HFFc6 (cell line): ENCODE measurements at regions not wholly inside any gene's neighbourhood (a gene's known extent, or its start where the extent isn't known, plus 50 kb on each side); places are given as distances from the start of the nearest gene placed in this dataset.

Experiments
- DNase-seq: peaks from one replicate; pipeline ENCODE4 v3.0.0-alpha.2; 2018
- H3K27ac Mint-ChIP-seq: 2 replicates; pipeline ENCODE4 v1.8.0; 2020; ENCODE audit warnings: mild to moderate bottlenecking, mixed read lengths
- H3K27me3 Mint-ChIP-seq: 2 replicates; pipeline ENCODE4 v1.8.0; 2021; ENCODE audit warnings: mild to moderate bottlenecking, moderate library complexity, mixed read lengths; ENCODE audit not compliant: insufficient read depth
- H3K36me3 Mint-ChIP-seq: 2 replicates; pipeline ENCODE4 v1.8.0; 2021; ENCODE audit warnings: low read depth, mixed read lengths
- H3K4me1 Mint-ChIP-seq: 2 replicates; pipeline ENCODE4 v1.8.0; 2020; ENCODE audit warnings: low read depth, mixed read lengths
- H3K4me3 Mint-ChIP-seq: 2 replicates; pipeline ENCODE4 v1.8.0; 2020; ENCODE audit warnings: mild to moderate bottlenecking, moderate library complexity, mixed read lengths
- H3K9me3 Mint-ChIP-seq: 2 replicates; pipeline ENCODE4 v1.8.0; 2020; ENCODE audit warnings: mild to moderate bottlenecking, mixed read lengths
- TF ChIP-seq, protein P1 (sequence below): fragments of 200-600 bp; sonication (generic); IDR thresholded peaks from 2 replicates; pipeline ENCODE4 v1.5.0; 2021; ENCODE audit warnings: antibody characterized with exemption, mild to moderate bottlenecking

DNA sequence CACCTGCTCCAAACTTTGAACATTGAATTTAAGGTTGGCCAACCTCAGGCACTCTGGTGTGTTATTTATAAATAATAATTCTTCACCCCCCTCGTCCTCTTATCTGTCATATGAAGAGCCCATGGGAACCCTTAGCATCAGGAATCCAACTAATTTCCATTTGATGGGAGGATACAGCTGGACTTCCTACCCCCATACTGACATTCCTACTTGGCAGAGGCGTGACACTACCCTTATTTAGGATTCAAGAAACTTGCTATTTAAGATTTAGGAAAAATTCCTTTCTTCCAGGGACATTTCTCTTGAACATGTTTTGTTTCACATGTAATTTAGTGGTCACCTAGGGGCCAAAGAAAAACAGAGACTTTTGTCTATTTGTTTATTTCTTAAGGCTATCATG is 171.9 kb upstream of the NRP1 start:
- Mint-ChIP-seq H3K36me3 (peaks cover 4% of the 10 kb centered on the region; the same call in 1 of the 2 replicates), H3K27ac (no peak overlapping the region), H3K9me3 (no peaks in the 10 kb centered on the region), H3K27me3 (peaks cover 2% of the 10 kb centered on the region), H3K4me1 (peaks cover 25% of the 10 kb centered on the region), H3K4me3 (no peak overlapping the region)
- TF ChIP-seq, protein P1, sequence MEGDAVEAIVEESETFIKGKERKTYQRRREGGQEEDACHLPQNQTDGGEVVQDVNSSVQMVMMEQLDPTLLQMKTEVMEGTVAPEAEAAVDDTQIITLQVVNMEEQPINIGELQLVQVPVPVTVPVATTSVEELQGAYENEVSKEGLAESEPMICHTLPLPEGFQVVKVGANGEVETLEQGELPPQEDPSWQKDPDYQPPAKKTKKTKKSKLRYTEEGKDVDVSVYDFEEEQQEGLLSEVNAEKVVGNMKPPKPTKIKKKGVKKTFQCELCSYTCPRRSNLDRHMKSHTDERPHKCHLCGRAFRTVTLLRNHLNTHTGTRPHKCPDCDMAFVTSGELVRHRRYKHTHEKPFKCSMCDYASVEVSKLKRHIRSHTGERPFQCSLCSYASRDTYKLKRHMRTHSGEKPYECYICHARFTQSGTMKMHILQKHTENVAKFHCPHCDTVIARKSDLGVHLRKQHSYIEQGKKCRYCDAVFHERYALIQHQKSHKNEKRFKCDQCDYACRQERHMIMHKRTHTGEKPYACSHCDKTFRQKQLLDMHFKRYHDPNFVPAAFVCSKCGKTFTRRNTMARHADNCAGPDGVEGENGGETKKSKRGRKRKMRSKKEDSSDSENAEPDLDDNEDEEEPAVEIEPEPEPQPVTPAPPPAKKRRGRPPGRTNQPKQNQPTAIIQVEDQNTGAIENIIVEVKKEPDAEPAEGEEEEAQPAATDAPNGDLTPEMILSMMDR: no peak
- no peak for DNase-seq

DNA sequence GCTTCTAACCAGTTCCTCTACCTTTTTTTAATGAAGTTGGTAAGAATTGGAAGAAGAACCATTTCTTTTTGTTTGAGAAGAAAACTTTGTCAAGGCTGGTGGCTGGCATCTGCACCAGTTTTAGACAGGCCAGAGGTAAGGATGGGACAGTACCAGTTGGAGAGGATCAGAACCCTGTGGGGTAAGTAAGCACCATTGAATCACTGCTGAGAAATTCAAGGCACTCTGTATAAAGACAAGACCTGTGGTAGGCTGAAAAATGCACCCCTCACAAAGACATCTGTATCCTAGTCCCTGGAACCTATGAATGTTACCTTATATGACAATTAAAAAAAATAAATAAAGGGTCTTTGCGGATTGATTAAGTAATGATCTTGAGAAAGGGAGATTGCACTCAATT is 166.7 kb upstream of the NRP1 start:
- peaks cover 2% of the 10 kb centered on the region for H3K27me3 Mint-ChIP-seq
- peaks cover 38% of the 10 kb centered on the region for H3K4me1 Mint-ChIP-seq
- H3K9me3 Mint-ChIP-seq: no peaks in the 10 kb centered on the region
- DNase-seq: no peak
- TF ChIP-seq, protein P1: no peak
- H3K27ac Mint-ChIP-seq: no peak overlapping the region
- H3K4me3 Mint-ChIP-seq: no peak overlapping the region
- no peaks in the 10 kb centered on the region for H3K36me3 Mint-ChIP-seq

DNA sequence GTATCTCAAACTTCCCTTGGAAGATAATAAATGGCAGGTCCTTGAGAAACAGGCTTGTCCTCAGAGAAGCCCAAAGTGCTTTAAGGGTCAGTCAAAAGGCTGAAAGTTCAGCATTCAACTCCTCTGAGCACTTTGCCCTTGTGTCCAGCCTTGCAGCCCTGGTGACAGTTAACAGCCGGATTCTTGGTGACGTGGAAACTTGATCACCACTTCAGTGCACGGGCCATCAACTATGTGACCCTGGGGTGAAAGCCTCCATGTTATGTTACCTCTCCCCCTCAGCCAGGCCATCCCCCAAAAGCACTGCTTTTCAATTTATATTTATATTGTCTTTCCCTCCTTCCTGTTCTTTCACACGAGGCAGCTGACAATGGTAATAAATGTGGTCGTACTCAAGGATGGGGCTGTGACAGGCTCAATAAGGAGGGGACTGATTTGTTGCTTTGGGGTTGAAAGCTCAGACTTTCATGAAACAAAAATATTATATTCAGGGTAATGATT is 164.0 kb upstream of the NRP1 start:
- TF ChIP-seq, protein P1: no peak
- no peak overlapping the region for H3K4me3 Mint-ChIP-seq
- H3K27me3 Mint-ChIP-seq: no peaks in the 10 kb centered on the region
- no peaks in the 10 kb centered on the region for H3K36me3 Mint-ChIP-seq
- no peak overlapping the region for H3K27ac Mint-ChIP-seq
- H3K4me1 Mint-ChIP-seq: peaks cover 38% of the 10 kb centered on the region
- DNase-seq: no peak
- H3K9me3 Mint-ChIP-seq: no peaks in the 10 kb centered on the region

DNA sequence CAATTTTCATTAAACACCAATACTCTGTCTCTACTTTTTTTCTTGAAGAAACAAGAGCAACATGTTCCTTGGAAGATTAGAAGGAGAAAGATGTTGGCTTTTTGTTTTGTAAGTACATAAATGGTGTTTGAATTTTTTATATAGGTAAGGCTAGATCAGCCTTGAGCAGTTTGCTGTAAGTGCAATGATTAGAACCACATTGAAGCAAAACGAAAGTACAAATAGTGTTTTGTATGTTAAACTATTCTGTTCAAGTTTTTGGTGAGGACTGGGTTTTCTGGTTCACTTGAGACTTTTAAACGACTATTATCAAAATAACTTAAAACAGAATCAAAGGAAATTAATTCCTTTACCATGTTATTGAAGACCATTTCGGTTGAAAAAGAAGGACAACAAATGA is 162.9 kb upstream of the NRP1 start:
- Mint-ChIP-seq H3K4me1 (peaks cover 38% of the 10 kb centered on the region), H3K27ac (no peak overlapping the region; the same call in 1 of the 2 replicates), H3K9me3 (no peaks in the 10 kb centered on the region), H3K36me3 (no peaks in the 10 kb centered on the region), H3K4me3 (peak overlapping the region; percentile 83), H3K27me3 (no peaks in the 10 kb centered on the region)
- no peak for DNase-seq
- TF ChIP-seq, protein P1: no peak

DNA sequence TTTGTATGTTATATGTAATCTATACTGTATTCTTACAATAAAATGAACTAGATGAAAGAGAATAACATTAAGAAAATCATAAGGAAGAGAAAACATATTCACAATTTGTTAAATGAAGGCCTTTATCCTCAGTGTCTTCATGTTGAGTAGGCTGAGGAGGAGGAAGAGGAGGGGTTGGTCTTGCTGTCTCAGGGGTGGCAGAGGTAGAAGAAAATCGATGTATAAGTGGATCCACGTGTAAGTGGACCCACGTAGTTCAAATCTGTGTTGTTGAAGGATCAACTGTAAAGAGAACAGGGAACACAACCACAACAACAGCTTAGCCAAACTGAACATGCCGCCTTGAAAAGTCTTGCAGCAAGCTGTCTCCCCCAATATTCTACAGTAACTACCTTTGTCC is 161.6 kb upstream of the NRP1 start:
- Mint-ChIP-seq H3K27me3 (no peaks in the 10 kb centered on the region), H3K9me3 (no peaks in the 10 kb centered on the region), H3K4me1 (peaks cover 32% of the 10 kb centered on the region), H3K4me3 (no peak overlapping the region), H3K27ac (no peak overlapping the region), H3K36me3 (no peaks in the 10 kb centered on the region)
- TF ChIP-seq, protein P1: no peak
- DNase-seq: no peak
